Heart left ventricle (tissue), 13 donors: ENCODE measurements at regions not wholly inside any gene's neighbourhood (a gene's known extent, or its start where the extent isn't known, plus 50 kb on each side); places are given as distances from the start of the nearest gene placed in this dataset.

ENCODE experiments used
- POLR2A ChIP-seq, 2 donors: fragments of 450-650 bp; IDR thresholded peaks; one replicate each; pipeline ENCODE4 v1.6.1; 2017; ENCODE audit warnings: antibody characterized with exemption in 2 of 2, mild to moderate bottlenecking in 2 of 2, moderate library complexity in 2 of 2
- TF ChIP-seq, protein P1 (sequence below), 12 donors: fragments of 200-600 bp; sonication (generic) in 4 of 12; IDR thresholded peaks; one replicate each; pipeline versions ENCODE4 v1.5.0 to v1.8.0; 2018 to 2022; ENCODE audit warnings: antibody characterized with exemption in 12 of 12, mild to moderate bottlenecking in 5 of 12
- donor health status: ischemic (EF 13 %, LVEDD 7.1; RV severe dilation, severe dysfunction).
- donor health status: DM: no; HTN: yes; CAD: no.
- donor health status: DM: no; HTN: no; CAD: no.
- donor health status: ischemic (EF 25% LVEDD 6.9; RV normal size, moderate dysfunction).
- donor health status: ischemic (EF 25% LVEDD 5.7; RV mildly dilated, moderate dysfunction).
- donor health status: ischemic (EF 35%, LVEDD 5.7; RV mildly dilated, moderate dysfunction).
- donor health status: nonischemic (EF 11% LVEDD 7.7; RV severe dilation, severe dysfunction).
- donor health status: DM: yes; HTN: yes; CAD: no.
- donor health status: PGD.
- donor health status: ischemic (EF 29% LVEDD 5.4; RV normal size, mild dysfunction).
- donor health status: nonischemic (EF 23%, LVEDD 6.1; RV moderate dilation, normal function).

DNA sequence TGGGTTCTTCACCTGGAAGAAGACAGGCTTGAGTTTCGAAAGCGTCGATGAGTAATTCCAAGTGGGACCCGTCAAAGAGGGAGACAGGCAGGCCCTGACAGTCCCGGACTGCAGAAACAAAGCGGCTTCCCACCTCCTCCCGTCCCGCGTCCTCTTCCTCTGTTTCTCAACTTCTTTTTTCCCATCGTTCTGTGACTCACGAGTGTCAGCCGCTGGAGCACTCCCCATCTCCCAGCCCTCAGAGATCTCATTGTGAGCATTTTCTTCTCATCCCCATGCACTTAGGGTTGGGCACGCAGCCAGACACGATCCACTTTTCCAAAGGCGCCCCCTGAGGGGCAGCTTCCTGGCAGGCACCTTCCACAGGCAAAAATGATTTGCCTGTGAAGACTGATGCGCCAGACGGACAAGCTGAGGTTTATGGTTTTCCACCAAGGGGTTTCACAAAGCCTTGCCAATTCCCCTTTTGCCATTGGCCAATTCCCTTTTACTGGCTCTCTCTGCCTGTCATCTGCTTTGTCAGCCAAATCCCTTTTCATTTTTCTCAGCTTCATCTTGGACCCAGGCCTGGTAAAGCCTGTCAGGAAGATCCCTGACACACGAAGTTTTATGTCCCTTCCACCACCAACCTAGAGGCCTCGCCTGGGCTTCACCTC is 86.5 kb upstream of the ANKRD55 start:
- TF ChIP-seq, protein P1, sequence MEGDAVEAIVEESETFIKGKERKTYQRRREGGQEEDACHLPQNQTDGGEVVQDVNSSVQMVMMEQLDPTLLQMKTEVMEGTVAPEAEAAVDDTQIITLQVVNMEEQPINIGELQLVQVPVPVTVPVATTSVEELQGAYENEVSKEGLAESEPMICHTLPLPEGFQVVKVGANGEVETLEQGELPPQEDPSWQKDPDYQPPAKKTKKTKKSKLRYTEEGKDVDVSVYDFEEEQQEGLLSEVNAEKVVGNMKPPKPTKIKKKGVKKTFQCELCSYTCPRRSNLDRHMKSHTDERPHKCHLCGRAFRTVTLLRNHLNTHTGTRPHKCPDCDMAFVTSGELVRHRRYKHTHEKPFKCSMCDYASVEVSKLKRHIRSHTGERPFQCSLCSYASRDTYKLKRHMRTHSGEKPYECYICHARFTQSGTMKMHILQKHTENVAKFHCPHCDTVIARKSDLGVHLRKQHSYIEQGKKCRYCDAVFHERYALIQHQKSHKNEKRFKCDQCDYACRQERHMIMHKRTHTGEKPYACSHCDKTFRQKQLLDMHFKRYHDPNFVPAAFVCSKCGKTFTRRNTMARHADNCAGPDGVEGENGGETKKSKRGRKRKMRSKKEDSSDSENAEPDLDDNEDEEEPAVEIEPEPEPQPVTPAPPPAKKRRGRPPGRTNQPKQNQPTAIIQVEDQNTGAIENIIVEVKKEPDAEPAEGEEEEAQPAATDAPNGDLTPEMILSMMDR (IDR thresholded peaks at IDR 0.05): no peak
- TF ChIP-seq POLR2A (IDR thresholded peaks at IDR 0.05): no peak
